Forelimb muscle (tissue), 1 donor: ENCODE measurements at regions not wholly inside any gene's neighbourhood (a gene's known extent, or its start where the extent isn't known, plus 50 kb on each side); places are given as distances from the start of the nearest gene placed in this dataset.

Experiments
- DNase-seq: peaks from one replicate; pipeline ENCODE4 v3.0.0-alpha.2; 2013; ENCODE audit warnings: low read depth

GRCh38 chr10:78954689-78955088 is 114.1 kb upstream of the ZMIZ1 start:
- no peak for DNase-seq

- no peak for DNase-seq
Observed at GRCh38 chr10:78955206-78955605, 113.6 kb upstream of the ZMIZ1 start.

GRCh38 chr10:78956391-78956790 is 112.4 kb upstream of the ZMIZ1 start:
- DNase-seq: no peak

- DNase-seq: no peak
Observed at GRCh38 chr10:78957471-78958039, 111.2 kb upstream of the ZMIZ1 start.

GRCh38 chr10:78959217-78959923 is 109.4 kb upstream of the ZMIZ1 start:
- no peak for DNase-seq

GRCh38 chr10:78959924-78960285 is 108.9 kb upstream of the ZMIZ1 start:
- no peak for DNase-seq

GRCh38 chr10:78960316-78960800 is 108.4 kb upstream of the ZMIZ1 start:
- no peak for DNase-seq

GRCh38 chr10:78961760-78962159 is 107.0 kb upstream of the ZMIZ1 start:
- DNase-seq: no peak

GRCh38 chr10:78963074-78964034 is 105.4 kb upstream of the ZMIZ1 start:
- DNase-seq: no peak

GRCh38 chr10:78964274-78964951 is 104.4 kb upstream of the ZMIZ1 start:
- no peak for DNase-seq

GRCh38 chr10:78964952-78965633 is 103.7 kb upstream of the ZMIZ1 start:
- no peak for DNase-seq

- no peak for DNase-seq
Observed at GRCh38 chr10:78966182-78966787, 102.5 kb upstream of the ZMIZ1 start.

- DNase-seq: no peak
Observed at GRCh38 chr10:78966844-78967488, 101.8 kb upstream of the ZMIZ1 start.

- no peak for DNase-seq
Observed at GRCh38 chr10:78968300-78968942, 100.3 kb upstream of the ZMIZ1 start.

- no peak for DNase-seq
Observed at GRCh38 chr10:78968943-78969342, 99.8 kb upstream of the ZMIZ1 start.

GRCh38 chr10:78969719-78970118 is 99.0 kb upstream of the ZMIZ1 start:
- no peak for DNase-seq

GRCh38 chr10:78970261-78970660 is 98.5 kb upstream of the ZMIZ1 start:
- DNase-seq: no peak

GRCh38 chr10:78971094-78971682 is 97.6 kb upstream of the ZMIZ1 start:
- DNase-seq: no peak

- no peak for DNase-seq
Observed at GRCh38 chr10:78972160-78972946, 96.4 kb upstream of the ZMIZ1 start.
